NT2/D1 (cell line): ENCODE measurements at regions not wholly inside any gene's neighbourhood (a gene's known extent, or its start where the extent isn't known, plus 50 kb on each side); places are given as distances from the start of the nearest gene placed in this dataset.

Source experiments
- YY1 ChIP-seq: IDR thresholded peaks from 2 replicates; pipeline ENCODE4 v1.6.1; 2011; ENCODE audit not compliant: insufficient read length, insufficient read depth
- ZNF274 ChIP-seq: IDR thresholded peaks from 2 replicates; pipeline ENCODE4 v1.6.1; 2011; ENCODE audit warnings: mild to moderate bottlenecking, low read depth, low read length

- TF ChIP-seq YY1 (no peak), ZNF274 (no peak)
Measured at GRCh38 chr2:107013884-107014283, 127.9 kb upstream of the ST6GAL2 start.
